Iris pigment epithelial cell (primary cell): ENCODE measurements at regions not wholly inside any gene's neighbourhood (a gene's known extent, or its start where the extent isn't known, plus 50 kb on each side); places are given as distances from the start of the nearest gene placed in this dataset.

ENCODE experiments used
- DNase-seq: peaks from one replicate; pipeline ENCODE4 v3.0.0-alpha.2; 2011; ENCODE audit warnings: low read depth

- no peak for DNase-seq
Observed at GRCh38 chr15:94917068-94917467, 685.7 kb downstream of the MCTP2 start.

- no peak for DNase-seq
Observed at GRCh38 chr15:94921936-94922335, 690.6 kb downstream of the MCTP2 start.

- DNase-seq = no peak
Observed at GRCh38 chr15:94924057-94924456, 692.7 kb downstream of the MCTP2 start.

- peak; percentile 1 for DNase-seq
Observed at GRCh38 chr15:94924971-94925598, 693.7 kb downstream of the MCTP2 start.

GRCh38 chr15:94925680-94926079 is 694.3 kb downstream of the MCTP2 start:
- no peak for DNase-seq

GRCh38 chr15:94927003-94927402 is 695.6 kb downstream of the MCTP2 start:
- no peak for DNase-seq

- DNase-seq = no peak
Observed at GRCh38 chr15:94929282-94929681, 697.9 kb downstream of the MCTP2 start.

GRCh38 chr15:94930441-94930840 is 699.1 kb downstream of the MCTP2 start:
- no peak for DNase-seq

- no peak for DNase-seq
Observed at GRCh38 chr15:94930960-94931359, 699.6 kb downstream of the MCTP2 start.

- DNase-seq = no peak
Observed at GRCh38 chr15:94934440-94934839, 703.1 kb downstream of the MCTP2 start.

GRCh38 chr15:94937242-94937641 is 705.9 kb downstream of the MCTP2 start:
- no peak for DNase-seq

GRCh38 chr15:94943888-94944287 is 712.5 kb downstream of the MCTP2 start:
- DNase-seq = no peak

- no peak for DNase-seq
Observed at GRCh38 chr15:94951538-94951937, 720.2 kb downstream of the MCTP2 start.

GRCh38 chr15:94963953-94964352 is 732.6 kb downstream of the MCTP2 start:
- no peak for DNase-seq

GRCh38 chr15:94965593-94965992 is 734.2 kb downstream of the MCTP2 start:
- peak; percentile 20 for DNase-seq

GRCh38 chr15:94968133-94968532 is 736.8 kb downstream of the MCTP2 start:
- peak; percentile 22 for DNase-seq

- DNase-seq = no peak
Observed at GRCh38 chr15:94970096-94970495, 738.7 kb downstream of the MCTP2 start.

- DNase-seq = no peak
Observed at GRCh38 chr15:94970802-94971201, 739.4 kb downstream of the MCTP2 start.

- DNase-seq = peak; percentile 39
Observed at GRCh38 chr15:94972314-94972713, 741.0 kb downstream of the MCTP2 start.

- no peak for DNase-seq
Observed at GRCh38 chr15:94987085-94987484, 755.7 kb downstream of the MCTP2 start.

- DNase-seq = no peak
Observed at GRCh38 chr15:94991718-94992117, 760.4 kb downstream of the MCTP2 start.

- no peak for DNase-seq
Observed at GRCh38 chr15:95009635-95010034, 778.3 kb downstream of the MCTP2 start.

- no peak for DNase-seq
Observed at GRCh38 chr15:95013381-95013780, 782.0 kb downstream of the MCTP2 start.

GRCh38 chr15:95016511-95017229 is 785.3 kb downstream of the MCTP2 start:
- DNase-seq = peak; percentile 25
